HG03457 (cell line): ENCODE measurements at regions not wholly inside any gene's neighbourhood (a gene's known extent, or its start where the extent isn't known, plus 50 kb on each side); places are given as distances from the start of the nearest gene placed in this dataset.
"Not testable (repeated sequence)": the region's sequence is repeated elsewhere in the genome, so short reads cannot be mapped to it uniquely, and the experiment has no call there.

Source experiments
- ATAC-seq: cut with Tn5 transposase; IDR thresholded peaks from one replicate; pipeline ENCODE4 v1.9.1; 2021; ENCODE audit warnings: moderate number of reproducible peaks; ENCODE audit not compliant: unreplicated experiment

DNA sequence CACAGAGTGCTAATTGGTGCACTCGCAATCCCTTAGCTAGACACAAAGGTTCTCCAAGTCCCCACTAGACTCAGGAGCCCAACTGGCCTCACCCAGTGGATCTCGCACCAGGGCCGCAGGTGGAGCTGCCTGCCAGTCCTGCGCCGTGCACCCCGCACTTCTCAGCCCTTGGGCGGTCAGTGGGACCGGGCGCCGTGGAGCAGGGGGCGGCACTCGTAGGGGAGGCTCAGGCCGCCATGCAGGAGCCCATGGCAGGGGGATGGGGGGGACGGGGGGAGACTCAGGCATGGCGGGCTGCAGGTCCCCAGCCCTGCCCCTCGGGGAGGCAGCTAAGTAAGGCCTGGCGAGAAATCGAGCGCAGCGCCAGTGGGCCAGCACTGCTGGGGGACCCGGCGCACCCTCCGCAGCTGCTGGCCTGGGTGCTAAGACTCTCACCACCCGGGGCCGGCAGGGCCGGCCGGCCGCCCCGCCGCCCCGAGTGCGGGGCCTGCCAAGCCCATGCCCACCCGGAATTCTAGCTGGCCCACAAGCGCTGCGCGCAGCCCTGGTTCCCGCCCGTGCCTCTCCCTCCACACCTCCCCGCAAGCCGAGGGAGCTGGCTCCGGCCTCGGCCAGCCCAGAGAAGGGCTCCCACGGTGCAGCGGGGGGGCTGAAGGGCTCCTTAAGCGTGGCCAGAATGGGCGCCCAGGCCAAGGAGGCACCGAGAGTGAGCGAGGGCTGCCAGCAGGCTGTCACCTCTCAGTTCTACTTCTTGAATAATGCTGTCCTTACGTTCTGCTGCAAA lies 258.2 kb downstream of the GALC start:
- not testable (repeated sequence) for ATAC-seq

DNA sequence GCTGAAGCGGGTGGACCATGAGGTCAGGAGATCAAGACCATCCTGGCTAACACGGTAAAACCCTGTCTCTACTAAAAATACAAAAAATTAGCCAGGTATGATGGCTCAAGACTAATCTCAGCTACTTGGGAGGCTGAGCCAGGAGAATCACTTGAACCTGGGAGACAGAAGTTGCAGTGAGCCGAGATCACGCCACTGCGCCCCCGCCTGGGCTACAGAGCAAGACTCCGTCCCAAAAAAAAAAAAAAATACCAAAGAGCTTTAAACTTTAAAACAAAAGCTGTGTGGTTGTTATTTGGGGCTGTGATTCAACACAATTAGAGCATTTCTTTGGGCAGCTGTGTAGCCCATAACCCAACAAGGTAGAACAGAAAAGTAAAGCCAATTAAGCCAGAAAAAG lies 259.9 kb downstream of the GALC start:
- ATAC-seq = not testable (repeated sequence)

DNA sequence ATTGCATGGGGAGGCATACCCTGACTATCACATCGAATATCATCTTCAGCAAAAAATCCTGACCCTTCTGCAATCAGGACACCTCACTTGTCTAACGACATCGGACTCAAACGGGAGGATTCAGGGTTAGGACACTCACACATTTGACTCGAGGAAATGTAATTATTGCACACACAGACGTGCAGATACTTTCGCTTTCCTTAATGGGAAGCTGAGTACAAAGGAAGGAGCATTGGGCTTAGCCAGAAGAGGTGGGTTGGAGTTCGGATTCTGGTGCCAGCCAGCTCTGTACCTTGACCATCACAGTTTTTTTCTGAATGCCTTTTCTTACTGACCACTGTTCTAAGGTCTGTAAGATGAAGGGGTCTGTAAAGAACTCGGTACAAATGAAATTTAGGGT lies 260.4 kb downstream of the GALC start:
- ATAC-seq = no peak

DNA sequence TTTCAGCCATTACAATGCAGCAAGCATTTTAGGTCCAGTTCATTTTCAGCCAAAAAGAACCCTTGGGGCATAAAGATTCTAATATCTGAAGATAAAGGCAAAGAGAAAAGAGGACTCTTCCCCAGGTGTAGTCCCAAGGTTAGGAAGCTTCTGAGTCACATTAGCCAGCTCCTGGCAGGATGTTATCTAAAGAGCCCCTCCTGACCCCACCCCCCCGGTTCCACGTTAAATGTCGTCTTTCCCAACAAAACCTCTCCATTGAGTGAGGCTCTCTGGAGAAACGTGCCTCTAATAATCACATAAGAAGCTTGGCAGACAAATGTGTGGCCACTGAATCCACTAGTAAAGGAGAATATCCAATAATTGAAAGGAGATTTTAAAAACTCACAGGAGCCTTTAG lies 267.7 kb downstream of the GALC start:
- no peak for ATAC-seq

DNA sequence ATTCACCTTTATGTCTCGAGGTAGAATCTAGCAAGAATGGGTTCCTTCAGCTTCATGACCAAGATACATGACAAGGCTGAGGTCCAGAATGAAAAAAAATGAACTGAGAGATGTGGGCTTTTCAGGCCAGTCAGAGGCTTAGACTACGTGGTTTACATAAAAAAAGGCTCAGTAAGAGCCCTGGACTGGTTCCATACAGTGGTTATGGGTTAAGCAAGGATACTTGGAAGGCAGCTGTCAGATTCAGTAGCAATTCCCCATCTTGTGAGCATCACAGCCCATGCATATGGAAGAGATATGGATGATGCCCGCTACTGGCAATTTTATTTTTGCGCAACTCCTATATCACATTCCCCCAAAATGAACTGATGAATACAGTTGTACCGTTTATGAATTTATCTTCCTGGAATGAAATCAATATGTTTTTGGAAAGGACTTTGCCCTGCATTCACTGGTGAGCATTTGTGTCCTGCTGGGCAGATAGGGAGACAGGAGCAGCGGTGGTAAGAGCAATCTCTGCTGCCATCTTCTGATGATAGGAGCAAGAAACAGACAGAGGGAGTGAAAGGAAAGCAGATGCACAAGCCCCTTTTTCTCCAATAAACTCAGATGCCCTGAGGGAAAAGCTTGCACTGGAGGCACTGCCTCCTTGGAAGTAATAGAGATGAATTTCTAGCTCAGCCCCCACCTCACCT lies 280.4 kb downstream of the GALC start:
- ATAC-seq = no peak

DNA sequence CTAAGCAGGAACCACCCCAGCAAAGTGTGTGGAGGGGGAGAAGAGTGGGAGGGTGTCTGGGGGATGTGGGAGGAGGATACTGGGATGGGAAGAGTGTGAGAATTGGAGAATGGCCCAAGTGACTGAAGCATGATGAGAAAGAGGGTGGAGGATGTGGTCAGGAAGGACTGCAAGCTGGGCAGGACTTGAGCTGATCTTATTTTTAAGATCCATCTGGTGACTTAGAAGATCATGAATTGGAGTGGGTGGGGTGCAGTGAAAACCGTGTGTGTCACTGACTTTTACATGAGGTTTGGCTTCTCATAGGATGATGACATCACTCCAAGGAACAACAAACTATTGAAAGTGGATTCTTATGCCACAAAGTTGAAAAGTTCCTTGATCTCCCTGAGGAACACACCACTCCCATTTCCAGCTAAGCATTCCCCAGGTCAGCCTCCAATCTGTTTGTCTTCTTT lies 287.5 kb downstream of the GALC start:
- ATAC-seq = no peak

DNA sequence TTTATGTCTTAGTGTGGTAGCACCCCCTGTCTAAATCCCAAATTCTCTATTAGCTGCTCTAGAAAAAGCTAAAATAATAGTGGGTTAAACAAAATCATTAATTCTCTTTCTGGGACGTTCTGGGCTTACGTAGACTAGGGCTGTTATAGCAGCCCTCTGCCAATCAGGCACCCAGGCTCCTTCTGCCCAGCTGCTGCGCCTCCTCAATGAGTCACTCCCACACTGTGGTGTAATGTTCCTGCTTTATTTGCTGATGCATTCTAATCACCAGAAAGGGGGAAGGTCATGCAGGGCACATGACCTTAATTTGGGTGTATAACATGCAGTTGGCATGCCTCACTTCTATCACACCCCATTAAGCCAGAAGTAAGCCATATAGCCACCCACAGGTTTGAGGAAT lies 294.5 kb downstream of the GALC start:
- no peak for ATAC-seq

DNA sequence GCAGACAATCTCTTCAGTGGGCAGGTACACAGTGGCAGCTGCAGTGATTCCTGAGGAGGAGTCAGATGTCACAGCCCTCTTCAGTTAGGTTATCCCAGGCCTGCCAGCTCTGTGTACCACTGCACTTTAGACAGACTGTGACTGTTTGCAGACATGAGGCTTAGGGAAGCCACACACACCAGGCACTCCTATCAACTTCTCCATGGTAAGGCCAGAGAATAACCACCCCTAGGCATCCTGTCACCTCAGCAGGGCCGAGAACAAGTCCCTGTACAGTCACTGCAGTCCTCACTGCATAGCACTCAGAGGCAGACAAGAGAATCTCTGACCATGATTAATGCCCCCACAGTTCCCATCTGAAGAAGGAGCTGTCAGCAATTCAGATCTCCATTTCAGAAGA lies 296.5 kb downstream of the GALC start:
- ATAC-seq = no peak

DNA sequence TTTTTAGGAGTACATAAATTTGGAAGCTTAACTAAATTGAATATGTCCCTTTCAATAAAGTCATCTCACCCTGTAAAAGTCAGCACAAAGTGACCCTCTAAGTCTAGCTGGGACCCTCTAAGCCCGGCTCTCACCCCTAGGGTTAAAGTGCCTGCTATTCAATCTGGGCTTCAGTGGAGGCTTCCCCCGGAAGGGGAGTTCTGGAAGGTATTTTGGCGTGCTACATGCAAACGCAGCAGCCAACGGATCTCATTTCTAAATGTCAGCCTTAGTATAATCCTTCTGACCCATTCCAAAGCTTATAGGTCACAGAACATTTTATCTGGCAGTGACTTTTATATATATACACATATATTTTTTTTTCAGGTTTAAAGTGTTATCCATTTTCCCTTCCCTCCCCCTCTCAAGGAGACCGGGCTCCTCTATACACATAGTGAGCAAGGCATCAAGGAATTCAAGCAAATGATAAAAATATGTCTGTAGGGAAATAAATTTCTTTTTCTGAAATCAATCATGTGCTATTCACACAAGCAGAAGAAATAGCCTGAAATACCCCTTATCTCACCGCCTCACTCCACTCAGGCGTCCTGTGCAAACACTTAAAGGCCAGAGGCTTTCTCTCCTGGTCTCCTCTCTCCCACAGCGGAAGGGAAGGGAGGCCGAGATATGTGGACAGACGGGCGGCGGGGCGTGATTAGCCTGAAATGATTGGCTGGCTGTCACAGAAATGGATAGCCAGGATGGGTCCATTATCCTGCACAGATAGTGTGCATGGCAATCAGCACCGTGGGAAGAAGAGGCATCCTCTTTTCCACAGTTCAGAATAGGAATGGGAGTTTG lies 301.7 kb downstream of the GALC start:
- ATAC-seq = no peak

DNA sequence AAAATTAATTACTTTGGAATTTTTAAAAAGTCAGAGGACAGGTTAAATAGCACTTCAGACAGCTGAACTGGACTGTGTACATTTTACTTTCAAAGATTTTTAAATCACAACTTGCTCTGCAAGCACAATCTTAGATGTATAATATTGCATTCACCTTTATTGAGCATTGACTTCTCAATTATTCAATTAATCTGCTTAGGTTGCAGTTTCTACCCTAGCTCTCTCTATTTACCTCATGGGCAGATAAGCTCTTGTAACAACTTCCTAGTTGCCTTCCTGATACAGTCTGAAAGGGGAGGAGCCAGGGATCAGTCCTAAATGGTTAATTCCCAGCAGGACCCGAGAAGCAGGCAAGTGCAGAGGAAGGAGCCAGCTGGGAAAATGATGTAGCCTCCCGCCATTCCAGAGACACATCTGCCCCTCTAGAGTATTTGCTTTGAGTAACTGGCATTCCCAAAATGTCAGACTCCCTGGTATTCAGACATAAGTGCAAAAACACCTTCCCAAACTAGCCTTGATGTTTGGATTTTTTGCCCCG lies 302.8 kb downstream of the GALC start:
- no peak for ATAC-seq

DNA sequence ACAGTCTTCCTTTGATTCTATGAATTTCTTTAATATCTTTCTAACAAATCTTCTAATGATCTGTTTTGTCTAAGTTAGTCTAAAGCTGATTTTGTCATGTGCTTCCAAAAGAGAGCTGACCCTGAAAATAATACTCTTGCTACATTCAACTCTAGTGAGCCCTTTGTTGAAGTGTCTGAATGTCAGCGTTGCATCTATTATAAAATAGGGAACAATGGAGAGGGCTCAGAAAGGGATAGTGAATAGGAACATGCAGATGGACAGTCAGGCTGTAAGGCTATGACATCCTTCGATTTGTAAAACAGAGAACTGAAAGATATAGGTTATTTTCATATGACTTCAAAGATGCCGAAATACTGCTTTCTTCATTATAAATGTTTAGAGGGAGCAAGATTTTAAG lies 304.5 kb downstream of the GALC start:
- ATAC-seq = no peak

DNA sequence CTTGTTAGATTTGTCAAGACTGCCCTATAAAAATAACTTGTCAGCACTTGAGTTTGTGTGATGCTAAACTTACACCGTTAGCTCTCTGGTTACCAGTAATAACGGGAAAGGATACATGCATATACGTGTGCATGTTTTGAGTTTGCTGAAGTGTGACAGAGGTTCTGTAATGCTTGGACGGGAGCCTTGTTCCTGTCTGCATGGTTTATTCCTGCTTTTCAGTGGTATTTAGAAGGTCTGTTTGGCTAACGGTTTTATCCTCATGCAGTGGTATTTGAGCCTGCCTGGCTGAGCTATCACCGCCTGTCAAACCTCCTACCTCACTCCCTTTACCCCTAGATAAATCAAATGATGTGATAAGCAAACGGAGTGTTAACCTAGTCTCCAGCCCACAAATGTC lies 305.6 kb downstream of the GALC start:
- no peak for ATAC-seq

DNA sequence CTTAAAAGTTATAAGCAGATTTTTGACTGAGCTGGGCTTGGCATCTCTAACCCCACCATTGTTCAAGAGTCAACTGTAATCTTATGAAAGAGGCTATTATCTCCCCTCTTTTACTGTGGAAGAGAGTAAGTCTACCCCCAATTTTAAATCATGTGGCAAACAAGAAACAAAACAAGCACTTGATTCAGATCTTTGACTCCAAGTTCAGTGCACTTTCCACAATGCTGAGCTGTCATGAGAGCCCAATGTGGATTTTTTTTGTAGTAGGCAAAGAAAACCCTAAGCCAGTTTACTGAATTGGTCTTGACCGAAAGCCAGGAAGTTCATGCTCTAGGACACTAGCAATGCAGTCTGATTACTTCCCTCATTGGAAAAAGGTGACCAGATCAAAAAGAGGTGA lies 306.2 kb downstream of the GALC start:
- ATAC-seq = no peak

DNA sequence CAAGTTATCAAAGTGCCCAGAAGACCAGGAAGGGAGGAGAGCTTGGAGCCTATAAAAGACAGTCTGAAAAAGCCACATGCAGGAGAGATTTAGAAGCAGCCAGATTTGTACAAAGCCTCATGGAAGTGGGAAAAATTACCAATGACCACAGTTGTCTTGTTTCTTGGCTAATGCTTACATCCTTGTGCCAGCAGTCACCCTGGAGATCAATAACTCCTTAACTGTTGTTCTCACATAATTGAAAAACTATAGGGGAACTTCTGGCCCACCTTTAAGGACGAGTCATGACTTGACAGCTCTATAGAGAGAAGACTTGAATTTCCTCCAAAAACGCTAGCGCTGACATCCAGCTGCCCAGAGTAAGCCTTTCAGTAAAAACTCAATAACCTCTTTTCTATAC lies 313.1 kb downstream of the GALC start:
- ATAC-seq = no peak

DNA sequence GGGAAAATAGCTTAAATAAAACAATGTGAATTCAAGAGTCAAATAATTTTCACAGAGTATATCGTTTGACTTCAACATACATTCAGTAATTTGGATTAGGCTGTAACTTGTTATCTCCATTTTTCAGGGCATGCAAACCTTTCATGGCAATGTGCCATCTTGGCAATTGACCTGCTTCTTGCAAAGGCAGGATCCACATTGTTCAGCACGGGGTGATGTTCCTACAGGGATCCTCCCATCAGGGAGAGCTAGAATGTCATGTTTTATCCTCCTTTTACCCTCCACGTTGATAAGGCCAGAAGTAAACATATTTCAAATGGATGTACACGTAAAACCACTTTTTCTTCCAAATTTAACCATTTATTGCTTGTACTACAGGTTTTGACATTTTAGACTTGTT lies 314.4 kb downstream of the GALC start:
- no peak for ATAC-seq

DNA sequence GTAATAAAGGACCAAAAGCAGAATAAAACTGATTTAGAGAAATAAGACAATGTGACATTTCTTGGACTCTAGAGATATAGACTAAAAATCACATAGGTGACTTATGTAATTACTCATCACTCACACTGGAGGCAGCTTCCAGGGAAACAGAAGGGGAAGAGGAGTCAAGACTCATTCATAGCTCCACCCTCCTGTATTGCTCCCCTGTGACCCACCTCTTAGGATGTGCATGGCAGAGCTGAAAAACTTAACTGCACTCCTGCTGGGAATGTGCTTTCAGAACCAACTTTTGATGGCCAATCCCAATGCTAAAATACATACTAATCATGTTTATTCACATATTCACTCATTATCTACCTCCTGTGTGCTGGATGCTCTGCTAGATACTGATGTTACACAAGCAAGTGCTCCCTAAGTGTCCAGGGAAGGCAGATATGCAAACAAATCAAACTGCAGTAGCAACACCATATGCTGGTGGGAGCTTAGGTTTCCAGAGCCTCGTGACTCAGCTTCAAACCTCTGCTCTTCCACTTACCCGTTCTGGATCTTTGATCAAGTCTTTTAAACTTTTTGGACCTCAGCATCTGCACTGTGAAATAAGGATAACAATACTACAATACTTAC lies 316.1 kb downstream of the GALC start:
- ATAC-seq = no peak

DNA sequence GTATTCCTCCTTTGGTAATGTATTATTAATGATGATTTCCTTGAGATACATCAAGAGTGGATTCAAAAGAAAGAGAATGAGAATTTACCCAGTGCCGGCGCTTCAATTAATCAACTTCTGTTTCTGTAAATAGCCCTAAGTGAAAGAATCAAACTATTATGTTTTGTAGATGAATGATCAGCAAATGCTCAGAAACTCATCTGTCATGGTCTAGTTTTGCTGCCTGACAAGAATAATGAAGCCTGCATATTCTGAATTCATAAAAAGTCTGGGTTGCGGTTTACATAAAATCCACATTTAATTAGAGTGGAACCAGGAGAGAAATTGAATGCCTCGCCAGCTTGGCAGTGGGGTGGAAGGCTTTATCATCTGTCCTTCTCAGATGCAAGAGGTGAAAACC lies 325.3 kb downstream of the GALC start:
- no peak for ATAC-seq

DNA sequence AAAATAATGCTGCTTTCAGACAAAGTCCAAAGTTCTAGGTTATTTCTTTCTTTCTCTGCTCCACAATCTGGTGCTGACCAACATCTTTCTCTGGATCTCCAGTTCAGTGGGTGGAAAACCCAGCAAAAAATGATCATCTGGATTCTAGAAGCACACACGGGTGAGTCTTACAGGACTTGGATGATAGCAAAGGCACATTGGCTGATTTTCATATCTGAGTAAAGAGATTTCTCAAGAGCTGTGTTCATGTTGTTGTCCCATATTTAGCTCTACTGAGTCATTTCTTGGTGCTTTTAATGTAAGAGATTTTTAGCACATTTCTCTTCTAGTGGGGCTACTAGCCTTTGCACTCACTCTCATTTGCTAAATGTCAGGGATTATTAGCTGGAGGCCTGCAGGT lies 336.7 kb downstream of the GALC start:
- no peak for ATAC-seq

DNA sequence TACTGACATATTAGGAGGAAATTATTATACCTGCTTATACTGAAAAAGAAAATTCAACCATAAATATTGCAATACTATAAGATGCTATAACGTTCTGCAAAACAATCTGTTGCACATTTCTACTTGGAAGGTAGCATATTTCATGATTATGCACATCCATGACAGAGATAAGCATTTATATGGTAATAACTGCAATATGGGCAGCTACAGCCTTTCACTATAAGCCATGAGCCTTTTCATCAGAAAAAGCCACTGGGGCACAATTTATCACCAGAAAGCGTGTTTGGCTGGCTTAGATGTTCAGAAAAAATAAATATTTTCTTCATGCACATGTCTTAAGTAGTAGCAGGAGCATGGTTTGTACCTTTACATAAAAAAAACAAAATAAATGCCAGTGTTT lies 340.7 kb downstream of the GALC start:
- no peak for ATAC-seq

DNA sequence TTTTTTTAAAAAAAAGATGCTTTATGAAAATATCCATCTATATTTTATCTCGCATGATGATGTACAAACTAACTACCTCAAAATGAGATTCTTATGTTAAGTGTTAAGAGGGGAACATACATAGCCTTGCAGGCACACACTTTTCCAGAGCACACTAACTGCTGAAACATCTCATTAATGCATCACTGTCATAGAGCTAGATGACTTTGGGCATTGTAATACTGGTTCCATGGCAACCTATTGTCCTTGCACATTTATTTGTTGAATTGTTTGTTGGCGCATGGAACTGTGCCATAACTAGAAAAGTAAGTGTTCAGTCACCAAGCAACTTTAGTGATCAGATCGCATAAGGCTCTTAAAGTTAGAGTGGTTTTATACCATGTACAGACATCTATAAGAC lies 348.3 kb downstream of the GALC start:
- ATAC-seq = no peak

DNA sequence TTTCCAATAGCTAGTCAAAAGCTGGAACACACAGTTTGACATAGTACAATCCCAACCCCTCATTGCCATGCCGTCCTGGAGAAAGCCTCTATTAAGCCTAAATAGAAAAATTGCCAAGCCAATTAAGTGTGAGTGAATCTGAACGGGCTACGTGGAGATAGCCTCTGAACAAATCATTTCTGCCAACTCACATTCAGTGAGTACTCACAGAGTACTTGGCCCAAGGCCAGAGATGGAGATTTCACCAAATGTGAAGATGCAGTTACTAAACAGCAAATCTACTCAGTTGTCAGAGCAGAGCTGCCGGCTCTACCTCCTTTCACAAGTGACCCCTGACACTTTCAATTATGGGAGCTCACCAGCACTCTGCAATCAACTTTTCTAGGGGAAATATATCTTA lies 350.0 kb downstream of the GALC start:
- no peak for ATAC-seq
